ENCODE measurements at regions not wholly inside any gene's neighbourhood (a gene's known extent, or its start where the extent isn't known, plus 50 kb on each side); places are given as distances from the start of the nearest gene placed in this dataset.

GRCh38 chr4:116829187-116829586, 256.2 kb downstream of the TRAM1L1 start:
- CTCF ChIA-PET = interaction anchor here (1.7 kb wide), 1 partner anchor 13 kb away, joined by 3 read pairs; no protein-coding TSS in a partner anchor
- POLR2A ChIA-PET = no interaction called here
- TF ChIP-seq CTCF (IDR thresholded peaks at IDR 0.05; ENCODE audit: control extremely low read depth, extremely low read depth, low read depth, missing control alignments) = no peak
- no peak for DNase-seq (ENCODE audit: extremely low spot score)

- ChIA-PET CTCF (interaction anchor here (1.4 kb wide), 1 partner anchor 23 kb away, joined by 3 read pairs; no protein-coding TSS in a partner anchor), POLR2A (no interaction called here)
- DNase-seq (ENCODE audit: extremely low spot score) = no peak
- TF ChIP-seq CTCF (IDR thresholded peaks at IDR 0.05; ENCODE audit: control extremely low read depth, extremely low read depth, low read depth, missing control alignments) = no peak
Measured at GRCh38 chr4:116824172-116824571, 261.2 kb downstream of the TRAM1L1 start.

- DNase-seq (ENCODE audit: extremely low spot score) = no peak
- CTCF ChIA-PET = no interaction called here
- POLR2A ChIA-PET = no interaction called here
- no peak for TF ChIP-seq CTCF (IDR thresholded peaks at IDR 0.05; ENCODE audit: control extremely low read depth, extremely low read depth, low read depth, missing control alignments)
Measured at GRCh38 chr4:116811730-116812129, 273.6 kb downstream of the TRAM1L1 start.

GRCh38 chr4:116796022-116796421, 289.4 kb downstream of the TRAM1L1 start:
- no peak for DNase-seq (ENCODE audit: extremely low spot score)
- ChIA-PET CTCF (no interaction called here), POLR2A (no interaction called here)
- TF ChIP-seq CTCF (IDR thresholded peaks at IDR 0.05; ENCODE audit: control extremely low read depth, extremely low read depth, low read depth, missing control alignments) = no peak

GRCh38 chr4:116788723-116789122, 296.7 kb downstream of the TRAM1L1 start:
- no peak for DNase-seq (ENCODE audit: extremely low spot score)
- POLR2A ChIA-PET = no interaction called here
- CTCF ChIA-PET = no interaction called here
- TF ChIP-seq CTCF (IDR thresholded peaks at IDR 0.05; ENCODE audit: control extremely low read depth, extremely low read depth, low read depth, missing control alignments) = no peak

- ChIA-PET POLR2A (no interaction called here), CTCF (no interaction called here)
- no peak for DNase-seq (ENCODE audit: extremely low spot score)
- TF ChIP-seq CTCF (IDR thresholded peaks at IDR 0.05; ENCODE audit: control extremely low read depth, extremely low read depth, low read depth, missing control alignments) = no peak
Measured at GRCh38 chr4:116755051-116755450, 330.3 kb downstream of the TRAM1L1 start.

GRCh38 chr4:116752027-116752426, 333.3 kb downstream of the TRAM1L1 start:
- CTCF ChIA-PET = no interaction called here
- TF ChIP-seq CTCF (IDR thresholded peaks at IDR 0.05; ENCODE audit: control extremely low read depth, extremely low read depth, low read depth, missing control alignments) = no peak
- POLR2A ChIA-PET = no interaction called here

More at GRCh38 chr4:116752027-116752426, 333.3 kb downstream of the TRAM1L1 start:
- DNase-seq (ENCODE audit: extremely low spot score) = no peak

All from GM10248 (cell line).